A673 (cell line): ENCODE measurements at regions not wholly inside any gene's neighbourhood (a gene's known extent, or its start where the extent isn't known, plus 50 kb on each side); places are given as distances from the start of the nearest gene placed in this dataset.

Source experiments
- CTCF ChIP-seq: fragments of 300-800, 200-600 bp; sonication (generic); conservative IDR thresholded peaks from 2 replicates; pipeline ENCODE4 v1.5.1; 2017; ENCODE audit warnings: low read depth, mild to moderate bottlenecking, antibody characterized with exemption, low read length, moderate library complexity, mixed read lengths
- EZH2 ChIP-seq: fragments of 200-600 bp; sonication (generic); IDR thresholded peaks from 2 replicates; pipeline ENCODE4 v1.6.1; 2017; ENCODE audit warnings: borderline replicate concordance, low read depth, mild to moderate bottlenecking, mixed read lengths, antibody characterized with exemption, low read length; ENCODE audit not compliant: poor library complexity, severe bottlenecking

GRCh38 chr1:177517546-177517945, 346.8 kb downstream of the BRINP2 start:
- TF ChIP-seq CTCF (no peak), EZH2 (no peak)
